ENCODE measurements at regions not wholly inside any gene's neighbourhood (a gene's known extent, or its start where the extent isn't known, plus 50 kb on each side); places are given as distances from the start of the nearest gene placed in this dataset.
"Not testable (repeated sequence)": the region's sequence is repeated elsewhere in the genome, so short reads cannot be mapped to it uniquely, and the experiment has no call there.

GRCh38 chr3:195969341-195969740, 61.0 kb upstream of the TNK2 start:
- DNase-seq (ENCODE audit: low spot score), result not testable (repeated sequence)

DNA sequence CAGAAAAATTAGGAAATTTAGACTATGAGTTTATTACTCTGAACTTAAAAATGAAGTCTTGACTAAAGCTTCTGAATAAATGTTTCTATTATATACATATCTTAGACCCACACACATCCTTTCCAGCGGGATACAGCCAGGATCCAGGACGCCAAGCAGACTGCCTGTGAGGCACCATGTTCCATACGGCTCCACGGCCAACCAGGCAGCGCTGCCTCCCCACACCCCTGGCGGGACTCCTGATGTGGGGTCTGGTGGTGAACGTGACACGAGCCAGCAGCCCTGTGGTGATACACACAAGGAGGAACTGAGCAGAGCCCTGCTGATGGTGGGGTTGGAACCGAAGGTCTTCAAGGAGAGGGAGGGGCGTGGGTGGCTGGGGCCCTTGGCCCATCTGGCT, 59.8 kb upstream of the TNK2 start:
- not testable (repeated sequence) for H3K36me3 ChIP-seq (replicated peaks; ENCODE audit: insufficient read depth, low read depth); H3K9me2 ChIP-seq (replicated peaks; ENCODE audit: insufficient read depth); H3K4me2 ChIP-seq; H3K79me2 ChIP-seq; H2AFZ ChIP-seq; H3K27ac ChIP-seq; H3K4me3 ChIP-seq; DNase-seq (ENCODE audit: low spot score); H4K20me1 ChIP-seq (ENCODE audit: insufficient read depth, poor library complexity, severe bottlenecking); H3K4me1 ChIP-seq (ENCODE audit: insufficient read depth); H3K27me3 ChIP-seq; H3K9me3 ChIP-seq (ENCODE audit: low read depth)
- 95% methylated on average over 7 of the region's 10 CpGs for WGBS (ENCODE audit: low lambda C conversion rate, missing lambda C conversion rate)

More at GRCh38 chr3:195969341-195969740, 61.0 kb upstream of the TNK2 start:
- not testable (repeated sequence) for H3K9me2 ChIP-seq (replicated peaks; ENCODE audit: insufficient read depth); H3K27me3 ChIP-seq; H3K79me2 ChIP-seq; H2AFZ ChIP-seq; H3K27ac ChIP-seq; H3K36me3 ChIP-seq (replicated peaks; ENCODE audit: insufficient read depth, low read depth); H3K4me3 ChIP-seq; H3K4me2 ChIP-seq; H4K20me1 ChIP-seq (ENCODE audit: insufficient read depth, poor library complexity, severe bottlenecking); H3K9me3 ChIP-seq (ENCODE audit: low read depth); H3K4me1 ChIP-seq (ENCODE audit: insufficient read depth)
- WGBS (ENCODE audit: low lambda C conversion rate, missing lambda C conversion rate), result 90% methylated on average over 9 of the region's 9 CpGs

- H3K36me3 ChIP-seq (replicated peaks; ENCODE audit: insufficient read depth, low read depth); DNase-seq (ENCODE audit: low spot score): not testable (repeated sequence)
Observed at GRCh38 chr3:195967387-195967720, 59.0 kb upstream of the TNK2 start.

GRCh38 chr3:195966563-195967386, 58.4 kb upstream of the TNK2 start:
- H3K9me2 ChIP-seq (replicated peaks; ENCODE audit: insufficient read depth); H3K4me1 ChIP-seq (ENCODE audit: insufficient read depth); H3K36me3 ChIP-seq (replicated peaks; ENCODE audit: insufficient read depth, low read depth); H3K79me2 ChIP-seq; H3K4me2 ChIP-seq; H3K27ac ChIP-seq; H3K4me3 ChIP-seq; H2AFZ ChIP-seq; H4K20me1 ChIP-seq (ENCODE audit: insufficient read depth, poor library complexity, severe bottlenecking); H3K27me3 ChIP-seq; H3K9me3 ChIP-seq (ENCODE audit: low read depth); DNase-seq (ENCODE audit: low spot score): not testable (repeated sequence)
- WGBS (ENCODE audit: low lambda C conversion rate, missing lambda C conversion rate), result 98% methylated on average over 13 of the region's 15 CpGs

More at GRCh38 chr3:195967387-195967720, 59.0 kb upstream of the TNK2 start:
- H3K27ac ChIP-seq; H3K4me1 ChIP-seq (ENCODE audit: insufficient read depth); H3K4me2 ChIP-seq; H3K27me3 ChIP-seq; H3K9me2 ChIP-seq (replicated peaks; ENCODE audit: insufficient read depth); H3K9me3 ChIP-seq (ENCODE audit: low read depth); H3K4me3 ChIP-seq; H3K79me2 ChIP-seq; H2AFZ ChIP-seq; H4K20me1 ChIP-seq (ENCODE audit: insufficient read depth, poor library complexity, severe bottlenecking): not testable (repeated sequence)
- no CpG with 5 or more reads among the region's 16 CpGs for WGBS (ENCODE audit: low lambda C conversion rate, missing lambda C conversion rate)

DNA sequence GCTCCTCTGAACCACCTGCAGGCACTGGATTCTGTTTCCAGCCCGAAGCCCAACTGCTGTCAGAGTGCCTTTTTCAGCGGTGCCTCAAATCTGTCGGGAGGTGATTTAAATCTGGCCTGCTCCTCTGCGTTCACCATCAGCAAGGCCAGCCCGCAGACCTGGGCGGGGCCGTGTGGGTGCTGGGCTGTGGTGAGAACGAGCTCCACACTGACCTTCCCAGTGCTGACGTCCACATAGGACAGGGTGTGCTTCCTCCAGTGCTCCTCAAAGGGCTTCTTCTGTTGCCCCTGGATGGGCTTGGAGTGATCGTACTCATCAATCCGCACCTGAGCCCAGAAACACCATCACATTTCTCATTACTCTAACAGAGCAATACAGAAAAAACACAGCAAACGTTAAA, 56.9 kb upstream of the TNK2 start:
- not testable (repeated sequence) for H4K20me1 ChIP-seq (ENCODE audit: insufficient read depth, poor library complexity, severe bottlenecking); H3K9me2 ChIP-seq (replicated peaks; ENCODE audit: insufficient read depth); H3K36me3 ChIP-seq (replicated peaks; ENCODE audit: insufficient read depth, low read depth); H3K4me3 ChIP-seq; H2AFZ ChIP-seq; DNase-seq (ENCODE audit: low spot score); H3K9me3 ChIP-seq (ENCODE audit: low read depth); H3K4me2 ChIP-seq; H3K27me3 ChIP-seq; H3K79me2 ChIP-seq; H3K4me1 ChIP-seq (ENCODE audit: insufficient read depth)
- H3K27ac ChIP-seq, result peak overlapping the region; percentile 82
- WGBS (ENCODE audit: low lambda C conversion rate, missing lambda C conversion rate), result 93% methylated on average over 12 of the region's 12 CpGs

- not testable (repeated sequence) for H4K20me1 ChIP-seq (ENCODE audit: insufficient read depth, poor library complexity, severe bottlenecking); H3K36me3 ChIP-seq (replicated peaks; ENCODE audit: insufficient read depth, low read depth); H2AFZ ChIP-seq; H3K9me3 ChIP-seq (ENCODE audit: low read depth); H3K4me1 ChIP-seq (ENCODE audit: insufficient read depth); H3K79me2 ChIP-seq; H3K27me3 ChIP-seq; H3K4me3 ChIP-seq; H3K9me2 ChIP-seq (replicated peaks; ENCODE audit: insufficient read depth); DNase-seq (ENCODE audit: low spot score)
- peak overlapping the region; percentile 82 for H3K27ac ChIP-seq
- H3K4me2 ChIP-seq, result peak overlapping the region; percentile 49
- 90% methylated on average over 14 of the region's 15 CpGs for WGBS (ENCODE audit: low lambda C conversion rate, missing lambda C conversion rate)
Observed at GRCh38 chr3:195964318-195965107, 56.2 kb upstream of the TNK2 start.

DNA sequence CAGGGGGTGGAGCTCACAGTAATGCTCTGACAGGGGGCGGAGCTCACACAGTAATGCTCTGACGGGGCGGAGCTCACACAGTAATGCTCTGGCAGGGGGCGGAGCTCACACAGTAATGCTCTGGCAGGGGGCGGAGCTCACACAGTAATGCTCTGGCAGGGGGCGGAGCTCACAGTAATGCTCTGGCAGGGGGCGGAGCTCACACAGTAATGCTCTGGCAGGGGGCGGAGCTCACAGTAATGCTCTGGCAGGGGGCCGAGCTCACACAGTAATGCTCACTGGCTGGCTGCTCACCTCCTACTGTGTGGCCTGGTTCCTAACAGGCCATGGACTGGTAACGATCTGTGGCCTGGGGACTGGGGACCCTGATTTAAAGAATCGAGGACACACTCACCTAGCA, 53.9 kb upstream of the TNK2 start:
- not testable (repeated sequence) for H3K36me3 ChIP-seq (replicated peaks; ENCODE audit: insufficient read depth, low read depth); H3K27ac ChIP-seq; H4K20me1 ChIP-seq (ENCODE audit: insufficient read depth, poor library complexity, severe bottlenecking); H3K9me3 ChIP-seq (ENCODE audit: low read depth); H3K4me1 ChIP-seq (ENCODE audit: insufficient read depth); H2AFZ ChIP-seq; H3K4me3 ChIP-seq; DNase-seq (ENCODE audit: low spot score); H3K4me2 ChIP-seq; H3K27me3 ChIP-seq; H3K9me2 ChIP-seq (replicated peaks; ENCODE audit: insufficient read depth); H3K79me2 ChIP-seq
- 100% methylated on average over 5 of the region's 11 CpGs for WGBS (ENCODE audit: low lambda C conversion rate, missing lambda C conversion rate)

DNA sequence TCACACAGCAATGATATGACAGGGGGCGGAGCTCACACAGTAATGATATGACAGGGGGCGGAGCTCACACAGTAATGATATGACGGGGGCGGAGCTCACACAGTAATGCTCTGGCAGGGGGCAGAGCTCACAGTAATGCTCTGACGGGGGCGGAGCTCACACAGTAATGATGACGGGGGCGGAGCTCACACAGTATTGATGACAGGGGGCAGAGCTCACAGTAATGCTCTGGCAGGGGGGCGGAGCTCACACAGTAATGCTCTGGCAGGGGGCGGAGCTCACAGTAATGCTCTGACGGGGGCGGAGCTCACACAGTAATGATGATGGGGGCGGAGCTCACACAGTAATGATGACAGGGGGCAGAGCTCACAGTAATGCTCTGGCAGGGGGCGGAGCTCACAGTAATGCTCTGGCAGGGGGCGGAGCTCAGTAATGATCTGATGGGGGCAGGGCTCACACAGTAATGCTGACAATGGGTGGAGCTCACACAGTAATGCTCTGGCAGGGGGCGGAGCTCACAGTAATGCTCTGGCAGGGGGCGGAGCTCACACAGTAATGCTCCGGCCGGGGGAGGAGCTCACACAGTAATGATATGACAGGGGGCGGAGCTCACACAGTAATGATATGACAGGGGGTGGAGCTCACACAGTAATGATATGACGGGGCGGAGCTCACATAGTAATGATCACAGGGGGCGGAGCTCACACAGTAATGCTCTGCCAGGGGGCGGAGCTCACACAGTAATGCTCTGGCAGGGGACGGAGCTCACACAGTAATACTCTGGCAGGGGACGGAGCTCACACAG, 52.8 kb upstream of the TNK2 start:
- H3K36me3 ChIP-seq (replicated peaks; ENCODE audit: insufficient read depth, low read depth); H2AFZ ChIP-seq; DNase-seq (ENCODE audit: low spot score); H3K4me1 ChIP-seq (ENCODE audit: insufficient read depth); H4K20me1 ChIP-seq (ENCODE audit: insufficient read depth, poor library complexity, severe bottlenecking); H3K9me3 ChIP-seq (ENCODE audit: low read depth); H3K4me2 ChIP-seq; H3K4me3 ChIP-seq; H3K27me3 ChIP-seq; H3K79me2 ChIP-seq; H3K27ac ChIP-seq; H3K9me2 ChIP-seq (replicated peaks; ENCODE audit: insufficient read depth): not testable (repeated sequence)
- 93% methylated on average over 7 of the region's 26 CpGs for whole genome bisulfite sequencing (ENCODE audit: low lambda C conversion rate, missing lambda C conversion rate)

All from hepatocyte (in vitro differentiated cells).